ENCODE measurements at regions not wholly inside any gene's neighbourhood (a gene's known extent, or its start where the extent isn't known, plus 50 kb on each side); places are given as distances from the start of the nearest gene placed in this dataset.
"Not testable (repeated sequence)": the region's sequence is repeated elsewhere in the genome, so short reads cannot be mapped to it uniquely, and the experiment has no call there.

- DNase-seq (ENCODE audit: extremely low read depth, low read depth) = no peak
These were observed 339.0 kb upstream of the PABPC4L start for GRCh38 chr4:134540588-134540987.

- DNase-seq (ENCODE audit: extremely low read depth, low read depth) = no peak
These were observed 338.2 kb upstream of the PABPC4L start for GRCh38 chr4:134539729-134540231.

DNA sequence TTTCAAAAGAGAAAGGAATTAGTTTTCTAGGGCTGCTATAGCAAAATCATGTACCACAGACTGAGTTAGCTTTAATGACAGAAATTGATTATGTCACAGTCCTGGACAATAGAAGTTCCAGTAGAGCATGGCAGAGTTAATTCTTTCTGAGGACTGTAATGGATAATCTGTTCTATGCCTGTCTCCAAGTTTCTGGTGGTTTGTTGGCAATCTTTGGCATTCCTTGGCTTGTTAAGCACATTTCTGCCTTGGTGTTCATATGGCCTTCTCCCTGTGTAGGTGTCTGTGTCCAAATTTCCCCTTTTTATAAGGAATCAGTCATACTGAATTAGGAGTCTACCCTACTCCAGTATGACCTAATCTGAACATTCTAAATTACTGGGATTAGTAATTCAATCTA is 336.1 kb upstream of the PABPC4L start:
- DNase-seq (ENCODE audit: extremely low read depth, low read depth) = no peak

DNA sequence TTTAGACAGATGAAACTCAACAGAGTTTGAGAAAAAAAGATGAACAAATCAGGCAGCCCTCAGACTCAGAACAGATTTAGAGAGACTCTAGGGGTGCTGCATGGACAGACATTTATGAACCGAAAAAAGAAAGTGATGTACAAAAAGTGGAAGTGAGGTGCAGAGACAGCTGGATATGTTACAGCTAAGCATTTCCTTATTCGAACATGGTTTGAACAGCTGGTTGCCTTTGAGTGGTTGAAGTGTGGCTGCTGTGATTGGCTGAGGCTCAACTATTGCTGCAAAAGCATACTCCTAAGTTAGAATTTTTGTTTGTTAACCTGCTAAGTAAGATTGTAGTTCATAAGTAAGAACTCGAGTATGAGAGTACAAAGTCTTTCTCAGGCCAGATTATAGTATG is 331.5 kb upstream of the PABPC4L start:
- DNase-seq (ENCODE audit: extremely low read depth, low read depth) = no peak

DNA sequence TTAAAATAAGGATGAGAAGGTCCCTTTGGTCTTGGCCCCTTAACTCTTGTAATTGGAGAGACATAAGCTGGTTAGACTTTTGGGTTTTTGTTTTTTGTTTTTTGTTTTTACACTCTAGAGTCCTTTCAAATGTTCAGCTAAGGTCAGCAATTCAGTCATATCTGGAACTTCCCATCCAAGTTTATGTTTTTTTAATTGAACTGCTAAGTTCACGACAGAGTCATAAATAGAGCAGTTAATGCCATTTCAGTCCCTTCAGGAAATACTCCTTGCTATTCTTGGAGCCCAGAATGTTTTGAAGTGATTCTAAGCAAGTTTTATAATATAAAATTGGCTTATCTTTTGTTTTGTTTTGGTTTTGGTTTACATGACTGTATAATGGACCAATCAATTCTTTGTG is 329.4 kb upstream of the PABPC4L start:
- no peak for DNase-seq (ENCODE audit: extremely low read depth, low read depth)

DNA sequence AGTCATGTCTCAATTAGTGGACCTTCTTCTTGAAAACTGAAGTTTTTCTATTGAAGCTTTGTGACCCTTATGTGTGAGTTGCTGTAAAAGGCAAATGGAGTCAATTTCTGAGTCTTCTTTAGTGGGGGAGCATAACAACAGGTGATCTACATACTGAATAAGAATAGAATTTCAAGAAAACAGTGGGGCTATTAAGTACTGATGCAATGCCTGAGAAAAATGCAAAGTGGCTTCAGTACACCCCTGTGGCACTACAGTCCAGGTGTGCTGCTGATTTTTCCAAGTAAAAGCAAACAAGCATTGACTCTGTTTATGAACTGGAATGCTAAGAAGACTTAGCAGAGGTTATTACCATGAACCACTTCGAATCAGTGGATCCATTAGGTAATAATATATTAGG is 328.0 kb upstream of the PABPC4L start:
- DNase-seq (ENCODE audit: extremely low read depth, low read depth) = no peak

GRCh38 chr4:134518574-134519217 is 317.1 kb upstream of the PABPC4L start:
- DNase-seq (ENCODE audit: extremely low read depth, low read depth) = no peak

DNA sequence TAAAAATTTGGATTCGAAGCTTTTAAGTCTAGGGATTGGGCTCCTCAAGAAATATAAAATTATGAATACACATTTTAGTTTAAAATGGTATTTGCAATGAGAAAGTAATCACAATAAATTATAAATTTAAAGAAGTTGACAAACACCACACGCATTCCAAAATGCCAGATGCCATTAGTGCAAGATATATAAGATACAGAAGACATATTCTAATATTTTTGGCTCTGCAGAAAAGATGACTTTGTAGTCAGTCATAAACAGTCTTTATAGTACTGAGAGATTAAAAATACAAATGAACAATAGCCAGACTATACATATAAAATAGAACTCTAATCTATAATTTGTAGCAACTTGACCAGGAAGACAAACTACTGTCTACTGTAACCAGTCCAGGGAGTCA is 309.0 kb upstream of the PABPC4L start:
- no peak for DNase-seq (ENCODE audit: extremely low read depth, low read depth)

DNA sequence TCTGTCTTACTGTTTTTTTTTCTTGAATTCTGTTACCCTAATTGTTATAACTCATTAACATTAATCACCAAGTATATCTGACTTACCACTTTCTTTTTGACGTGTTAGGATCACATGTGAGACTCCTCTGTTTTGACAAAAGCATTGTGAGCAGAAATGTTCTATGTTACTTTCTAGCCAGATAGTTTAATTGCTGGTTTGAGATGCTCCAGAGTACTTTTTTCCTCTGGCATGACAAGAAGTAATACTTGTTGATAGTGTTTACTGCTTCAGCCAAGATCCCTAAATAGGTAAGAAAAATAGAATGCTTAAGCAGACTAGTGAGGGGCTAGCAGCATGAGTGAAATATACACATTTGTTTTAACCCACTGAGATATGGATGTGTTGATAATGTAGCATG is 303.9 kb upstream of the PABPC4L start:
- no peak for DNase-seq (ENCODE audit: extremely low read depth, low read depth)

GRCh38 chr4:134501973-134502643 is 300.5 kb upstream of the PABPC4L start:
- DNase-seq (ENCODE audit: extremely low read depth, low read depth) = no peak

- not testable (repeated sequence) for DNase-seq (ENCODE audit: extremely low read depth, low read depth)
These were observed 299.9 kb upstream of the PABPC4L start for GRCh38 chr4:134501488-134501887.

DNA sequence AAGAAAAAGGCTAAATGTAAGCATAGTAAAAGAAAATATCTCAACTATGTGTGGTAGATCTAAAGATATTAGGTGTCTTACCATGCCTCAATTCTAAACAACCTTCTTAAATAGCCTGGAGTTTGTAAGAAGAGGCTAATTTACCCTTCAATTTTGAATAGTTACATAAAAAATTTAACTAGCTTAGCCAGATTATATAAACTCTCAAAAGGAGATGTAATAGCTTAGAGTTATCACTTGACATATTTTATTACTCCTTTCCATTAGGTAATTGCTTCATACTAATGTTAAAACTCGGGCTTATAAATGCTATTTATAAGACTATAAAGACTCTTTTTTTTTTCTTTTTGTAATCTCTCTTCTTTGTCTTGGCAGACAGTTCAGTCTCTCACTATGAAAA is 297.5 kb upstream of the PABPC4L start:
- DNase-seq (ENCODE audit: extremely low read depth, low read depth) = no peak

GRCh38 chr4:134490863-134491262 is 289.3 kb upstream of the PABPC4L start:
- no peak for DNase-seq (ENCODE audit: extremely low read depth, low read depth)

- DNase-seq (ENCODE audit: extremely low read depth, low read depth) = not testable (repeated sequence)
These were observed 281.9 kb upstream of the PABPC4L start for GRCh38 chr4:134483514-134483913.

- no peak for DNase-seq (ENCODE audit: extremely low read depth, low read depth)
These were observed 270.0 kb upstream of the PABPC4L start for GRCh38 chr4:134471569-134471968.

DNA sequence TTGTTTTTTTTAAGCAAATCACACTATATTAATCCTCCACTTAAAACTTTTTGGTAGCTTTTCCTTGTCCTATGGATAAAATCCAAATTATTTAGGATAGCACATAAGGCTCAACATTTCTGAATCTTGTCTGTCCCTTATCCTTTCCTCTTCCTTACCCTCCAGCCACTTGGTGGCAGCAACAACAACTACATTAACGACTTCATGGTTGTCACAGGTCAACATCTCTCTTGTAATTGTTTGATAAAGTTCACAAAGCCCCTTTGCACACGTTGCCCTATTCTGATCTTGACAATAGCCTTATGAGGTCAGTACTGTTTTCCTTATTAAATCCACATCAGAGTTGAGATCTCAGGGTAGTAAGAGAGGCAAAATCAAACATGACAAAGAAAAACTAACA is 269.0 kb upstream of the PABPC4L start:
- peak; percentile 11 for DNase-seq (ENCODE audit: extremely low read depth, low read depth)

DNA sequence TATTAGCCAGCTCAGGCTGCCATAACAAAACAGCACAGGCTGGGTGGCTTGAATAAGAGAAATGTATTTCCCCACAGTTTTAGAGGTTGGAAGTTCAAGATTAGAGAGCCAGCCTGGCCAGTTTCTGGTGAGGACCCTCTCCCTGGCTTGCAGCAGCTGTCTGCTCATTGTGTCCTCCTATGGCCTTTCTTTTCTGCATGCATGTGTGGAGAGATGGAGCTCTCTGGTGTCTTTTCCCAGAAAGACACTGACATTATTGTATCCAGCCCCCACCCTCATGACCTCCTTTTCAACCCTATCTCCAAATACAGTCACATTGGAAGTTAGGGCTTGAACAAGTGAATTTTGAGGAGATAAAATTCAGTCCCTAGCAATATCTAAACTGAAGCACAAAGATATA is 263.8 kb upstream of the PABPC4L start:
- DNase-seq (ENCODE audit: extremely low read depth, low read depth) = no peak

DNA sequence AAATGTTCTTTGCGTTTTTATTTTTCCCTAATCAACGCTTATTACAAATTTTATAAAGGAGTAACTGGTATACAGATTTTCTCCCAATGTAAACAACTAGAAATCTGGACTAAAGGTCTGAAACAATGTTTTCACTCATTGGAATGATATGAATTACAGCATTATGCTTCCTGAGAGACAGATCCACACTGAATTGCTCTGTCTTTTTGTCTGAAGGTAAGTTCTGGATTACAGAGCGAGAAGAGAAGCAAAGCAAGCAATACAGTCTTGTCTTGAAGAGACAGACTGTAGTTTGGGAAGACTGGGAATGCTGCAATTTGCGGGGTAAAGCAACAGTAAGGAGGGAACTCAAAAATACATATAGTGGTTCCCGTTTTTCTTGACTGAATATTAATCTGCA is 262.2 kb upstream of the PABPC4L start:
- DNase-seq (ENCODE audit: extremely low read depth, low read depth) = no peak

DNA sequence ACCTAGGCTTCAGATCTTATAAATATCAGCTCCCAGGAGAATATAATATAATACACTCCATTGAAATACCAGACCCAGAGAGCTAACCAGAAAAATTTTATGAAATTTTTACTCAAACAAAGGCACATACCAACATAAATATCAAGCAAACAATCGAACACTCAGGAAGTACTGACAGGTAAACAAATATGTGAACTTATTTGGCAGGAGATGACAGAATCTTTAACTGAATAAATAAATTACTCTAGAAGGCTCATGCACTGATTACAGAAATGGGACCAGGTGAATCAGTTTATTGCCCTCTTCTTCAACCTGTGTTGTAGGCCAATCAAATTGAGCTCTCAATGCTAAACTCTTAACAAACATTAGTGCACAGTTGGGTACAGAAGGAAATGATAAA is 225.2 kb upstream of the PABPC4L start:
- DNase-seq (ENCODE audit: extremely low read depth, low read depth) = no peak

- no peak for DNase-seq (ENCODE audit: extremely low read depth, low read depth)
These were observed 224.2 kb upstream of the PABPC4L start for GRCh38 chr4:134425756-134426155.

DNA sequence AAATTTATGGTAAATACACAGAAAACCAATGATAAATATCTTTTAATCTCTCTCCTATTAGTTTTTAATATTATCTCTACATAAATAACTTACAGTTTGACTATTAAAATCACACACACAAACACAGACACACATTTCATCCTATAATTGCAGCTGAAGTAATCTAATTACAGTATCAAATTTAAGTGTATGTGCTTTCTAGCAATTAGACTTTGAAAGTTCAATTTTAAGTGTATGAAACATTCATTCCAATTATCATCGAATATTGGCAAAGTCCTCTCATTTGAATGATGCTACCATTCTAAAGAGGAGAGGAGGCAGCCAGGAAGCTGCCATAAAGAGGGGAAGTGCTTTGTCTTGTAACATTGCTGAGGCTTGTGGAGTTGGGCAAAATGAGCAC is 221.2 kb upstream of the PABPC4L start:
- DNase-seq (ENCODE audit: extremely low read depth, low read depth) = no peak

DNA sequence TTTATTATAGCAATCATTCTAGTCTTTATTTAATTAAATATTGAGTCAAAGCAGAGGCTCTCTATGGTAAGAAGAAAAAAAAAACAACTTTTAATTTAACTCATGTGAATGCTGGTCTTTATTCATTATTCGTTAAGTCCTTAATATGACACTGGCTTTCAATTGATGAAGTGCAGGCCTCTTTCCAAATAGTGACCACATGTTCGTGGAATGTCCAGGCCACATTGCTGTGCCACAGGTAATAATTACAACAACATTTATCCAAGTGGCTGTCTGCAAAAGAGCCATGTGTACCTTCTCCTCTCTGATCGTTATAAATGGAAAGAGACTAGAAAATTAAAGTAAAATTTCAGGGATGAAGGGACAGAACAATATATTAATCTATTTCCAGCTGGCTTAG is 220.1 kb upstream of the PABPC4L start:
- DNase-seq (ENCODE audit: extremely low read depth, low read depth) = no peak

DNA sequence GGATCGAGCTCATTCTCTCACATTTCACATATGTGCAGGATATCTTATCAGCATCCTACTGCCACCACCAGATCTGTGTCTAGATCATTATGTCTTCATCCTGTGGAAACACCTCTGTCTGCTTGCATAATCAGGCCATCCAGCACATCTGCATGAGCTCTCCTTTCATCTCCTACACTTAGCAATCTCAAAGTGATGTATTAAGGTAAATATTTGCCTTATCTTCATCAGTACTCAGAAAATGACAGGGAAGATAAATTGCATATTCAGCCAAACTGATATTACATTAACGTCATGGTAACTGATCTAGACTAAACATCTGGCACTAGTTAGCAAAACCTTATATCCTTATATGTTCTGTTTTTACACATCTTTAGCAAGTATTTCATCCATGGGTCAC is 207.3 kb upstream of the PABPC4L start:
- no peak for DNase-seq (ENCODE audit: extremely low read depth, low read depth)

Measured in NCI-H460 (cell line).